ENCODE measurements at regions not wholly inside any gene's neighbourhood (a gene's known extent, or its start where the extent isn't known, plus 50 kb on each side); places are given as distances from the start of the nearest gene placed in this dataset.

GRCh38 chr3:23062982-23063381 is 140.1 kb upstream of the UBE2E2 start:
- BruUV-seq (replicated peaks), result no TSS peak
- no peak overlapping the region for H3K27ac ChIP-seq (ENCODE audit: low read depth, low read length)
- ChIA-PET RAD21 (ENCODE audit: low non-redundant PET in 1 of 2, low total read pairs in 2 of 2, uncharacterized antibody in 2 of 2, unreplicated experiment in 2 of 2) (no interaction called here), CTCF (no interaction called here), POLR2A (no interaction called here)
- no peaks in the 10 kb centered on the region for H3K4me1 ChIP-seq (ENCODE audit: control insufficient read depth in 1 of 2, insufficient read depth in 2 of 2, low read length in 2 of 2)
- no peak for DNase-seq (ENCODE audit: low read depth, low spot score)
- no peak overlapping the region for H2AFZ ChIP-seq (ENCODE audit: low read depth, low read length, poor library complexity, severe bottlenecking)
- H3K27me3 ChIP-seq (ENCODE audit: insufficient read depth, low read length), result no peaks in the 10 kb centered on the region
- no peak overlapping the region for H3K4me2 ChIP-seq (ENCODE audit: low read length)
- no peaks in the 10 kb centered on the region for H3K36me3 ChIP-seq (ENCODE audit: control insufficient read depth in 1 of 2, insufficient read depth in 2 of 2, low read length in 2 of 2)
- H3K9me2 ChIP-seq (ENCODE audit: insufficient read depth), result no peaks in the 10 kb centered on the region
- intact Hi-C loops (cut with micrococcal nuclease), result no loop called here
- TF ChIP-seq EGR1 (IDR thresholded peaks at IDR 0.05; ENCODE audit: low read depth) (no peak), EZH2phosphoT487 (IDR thresholded peaks at IDR 0.05; ENCODE audit: borderline replicate concordance) (no peak), EZH2 (IDR thresholded peaks at IDR 0.05) (no peak), ZFX (IDR thresholded peaks at IDR 0.05) (no peak), RAD21 (IDR thresholded peaks at IDR 0.05; ENCODE audit: low read depth) (no peak)
- H3K9ac ChIP-seq (ENCODE audit: low read length), result no peak overlapping the region
- H3K79me2 ChIP-seq (ENCODE audit: insufficient read depth, low read length), result no peaks in the 10 kb centered on the region
- H3K4me3 ChIP-seq (replicated peaks in 1 of 2; ENCODE audit: low read depth in 1 of 2, low read length in 2 of 2), result no peak overlapping the region
- H3K9me3 ChIP-seq (ENCODE audit: control insufficient read depth in 1 of 2, insufficient read depth in 1 of 2, low read depth in 1 of 2, low read length in 2 of 2), result no peaks in the 10 kb centered on the region
- no peak for ATAC-seq
- H4K20me1 ChIP-seq (ENCODE audit: insufficient read depth), result no peaks in the 10 kb centered on the region

DNA sequence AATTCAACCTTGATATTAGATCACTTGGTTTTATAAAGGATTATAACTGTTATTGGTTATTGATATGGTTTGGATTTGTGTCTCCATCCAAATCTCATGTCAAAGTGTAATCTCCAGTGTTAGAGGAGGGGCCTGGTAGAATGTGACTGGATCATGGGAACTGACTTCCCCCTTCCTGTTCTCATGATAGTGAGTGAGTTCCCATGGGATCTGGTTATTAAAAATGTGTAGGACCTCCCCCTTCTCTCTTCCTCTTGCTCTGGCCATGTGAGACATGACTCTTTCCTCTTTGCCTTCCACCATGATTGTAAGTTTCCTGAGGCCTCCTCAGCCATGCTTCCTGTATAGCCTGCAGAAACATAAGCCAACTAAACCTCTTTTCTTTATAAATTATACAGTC is 136.0 kb upstream of the UBE2E2 start:
- intact Hi-C loops (cut with micrococcal nuclease), result no loop called here
- Histone ChIP-seq H3K4me2 (ENCODE audit: low read length) (no peak overlapping the region), H3K4me3 (replicated peaks in 1 of 2; ENCODE audit: low read depth in 1 of 2, low read length in 2 of 2) (no peak overlapping the region), H3K4me1 (ENCODE audit: control insufficient read depth in 1 of 2, insufficient read depth in 2 of 2, low read length in 2 of 2) (no peaks in the 10 kb centered on the region), H3K27me3 (ENCODE audit: insufficient read depth, low read length) (peaks cover 5% of the 10 kb centered on the region; the same call in 1 of the 2 replicates), H3K9ac (ENCODE audit: low read length) (no peak overlapping the region), H3K79me2 (ENCODE audit: insufficient read depth, low read length) (no peaks in the 10 kb centered on the region), H3K27ac (ENCODE audit: low read depth, low read length) (no peak overlapping the region), H3K36me3 (ENCODE audit: control insufficient read depth in 1 of 2, insufficient read depth in 2 of 2, low read length in 2 of 2) (no peaks in the 10 kb centered on the region), H2AFZ (ENCODE audit: low read depth, low read length, poor library complexity, severe bottlenecking) (no peak overlapping the region), H3K9me2 (ENCODE audit: insufficient read depth) (no peaks in the 10 kb centered on the region), H3K9me3 (ENCODE audit: control insufficient read depth in 1 of 2, insufficient read depth in 1 of 2, low read depth in 1 of 2, low read length in 2 of 2) (no peaks in the 10 kb centered on the region), H4K20me1 (ENCODE audit: insufficient read depth) (no peaks in the 10 kb centered on the region)
- CTCF ChIA-PET, result no interaction called here
- BruUV-seq (replicated peaks), result no TSS peak
- DNase-seq (ENCODE audit: low read depth, low spot score) (no peak), ATAC-seq (no peak)
- TF ChIP-seq ZFX (IDR thresholded peaks at IDR 0.05) (no peak), RAD21 (IDR thresholded peaks at IDR 0.05; ENCODE audit: low read depth) (no peak), POLR2AphosphoS5 (IDR thresholded peaks at IDR 0.05; ENCODE audit: low read depth, low read length) (no peak), EZH2phosphoT487 (IDR thresholded peaks at IDR 0.05; ENCODE audit: borderline replicate concordance) (no peak), SIN3A (IDR thresholded peaks at IDR 0.05; ENCODE audit: low read depth) (no peak), ZBTB33 (IDR thresholded peaks at IDR 0.05; ENCODE audit: extremely low read depth, insufficient replicate concordance, low read length) (no peak), REST (IDR thresholded peaks at IDR 0.05; ENCODE audit: low read depth) (no peak), EGR1 (IDR thresholded peaks at IDR 0.05; ENCODE audit: low read depth) (no peak), ELF1 (IDR thresholded peaks at IDR 0.05; ENCODE audit: borderline replicate concordance, low read depth) (no peak), POLR2A (IDR thresholded peaks at IDR 0.05; ENCODE audit: borderline replicate concordance, extremely low read depth, insufficient read depth, insufficient read length) (no peak), SP1 (IDR thresholded peaks at IDR 0.05; ENCODE audit: low read depth) (no peak), EZH2 (IDR thresholded peaks at IDR 0.05) (no peak), FOSL1 (IDR thresholded peaks at IDR 0.05; ENCODE audit: low read depth) (no peak), TCF7L2 (IDR thresholded peaks at IDR 0.05; ENCODE audit: borderline replicate concordance, extremely low read depth, insufficient read depth, insufficient read length) (no peak), ZNF274 (IDR thresholded peaks at IDR 0.05; ENCODE audit: low read depth, low read length) (no peak), CBX3 (IDR thresholded peaks at IDR 0.05; ENCODE audit: low read depth) (no peak), CEBPB (IDR thresholded peaks at IDR 0.05; ENCODE audit: low read depth) (no peak)
- POLR2A ChIA-PET, result no interaction called here
- RAD21 ChIA-PET (ENCODE audit: low non-redundant PET in 1 of 2, low total read pairs in 2 of 2, uncharacterized antibody in 2 of 2, unreplicated experiment in 2 of 2), result no interaction called here
